Tongue (tissue), 1 donor: ENCODE measurements at regions not wholly inside any gene's neighbourhood (a gene's known extent, or its start where the extent isn't known, plus 50 kb on each side); places are given as distances from the start of the nearest gene placed in this dataset.

Experiments used
- DNase-seq: peaks from one replicate; pipeline ENCODE4 v3.0.0-alpha.2; 2015

DNA sequence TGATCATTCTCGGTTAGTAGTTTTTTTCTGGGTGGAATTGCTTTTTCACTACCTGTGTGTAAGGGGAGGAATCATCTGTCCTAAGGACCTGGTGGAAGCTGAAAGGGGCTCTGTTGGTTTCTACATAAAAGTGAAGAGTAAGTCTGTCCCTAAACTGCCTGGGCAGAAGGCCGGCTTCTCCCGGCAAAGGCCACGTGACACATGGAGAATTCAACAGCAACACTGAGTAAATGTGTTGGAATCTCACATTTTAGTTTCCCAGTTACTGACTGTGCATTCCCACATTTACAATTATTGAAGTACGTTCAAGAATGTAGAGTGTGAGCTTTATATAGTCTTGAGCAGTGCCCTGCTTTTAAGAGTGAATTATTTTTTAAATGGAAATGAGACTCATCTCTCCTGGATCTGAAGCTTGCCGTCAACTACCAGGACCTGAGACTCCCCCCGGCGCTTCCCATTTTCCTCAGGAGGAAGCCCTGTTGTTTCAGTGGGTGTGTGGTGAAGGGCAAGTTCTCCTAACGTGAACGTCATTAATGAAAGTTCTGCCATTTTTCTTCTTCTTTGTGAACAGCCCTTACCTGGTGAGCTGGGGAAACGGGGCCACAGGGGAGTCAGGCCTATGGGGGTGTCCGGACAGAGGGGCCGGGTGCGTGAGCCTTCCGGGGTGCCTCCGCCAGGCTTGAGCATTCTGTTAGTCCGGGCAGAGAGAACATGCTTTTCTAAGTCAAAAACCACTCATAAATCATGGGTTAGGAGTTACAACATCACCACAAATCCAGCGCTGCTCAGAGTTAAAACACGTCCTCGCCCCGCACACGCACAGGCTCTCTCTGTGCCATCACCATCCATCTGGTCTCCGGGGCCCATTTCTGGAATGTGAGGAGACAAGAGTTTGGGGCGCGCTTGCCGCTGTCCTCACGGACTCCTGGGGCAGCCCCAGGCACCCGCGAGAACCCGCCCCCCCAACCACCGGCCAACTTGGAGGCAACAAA is 56.6 kb upstream of the SMOC2 start:
- no peak for DNase-seq

DNA sequence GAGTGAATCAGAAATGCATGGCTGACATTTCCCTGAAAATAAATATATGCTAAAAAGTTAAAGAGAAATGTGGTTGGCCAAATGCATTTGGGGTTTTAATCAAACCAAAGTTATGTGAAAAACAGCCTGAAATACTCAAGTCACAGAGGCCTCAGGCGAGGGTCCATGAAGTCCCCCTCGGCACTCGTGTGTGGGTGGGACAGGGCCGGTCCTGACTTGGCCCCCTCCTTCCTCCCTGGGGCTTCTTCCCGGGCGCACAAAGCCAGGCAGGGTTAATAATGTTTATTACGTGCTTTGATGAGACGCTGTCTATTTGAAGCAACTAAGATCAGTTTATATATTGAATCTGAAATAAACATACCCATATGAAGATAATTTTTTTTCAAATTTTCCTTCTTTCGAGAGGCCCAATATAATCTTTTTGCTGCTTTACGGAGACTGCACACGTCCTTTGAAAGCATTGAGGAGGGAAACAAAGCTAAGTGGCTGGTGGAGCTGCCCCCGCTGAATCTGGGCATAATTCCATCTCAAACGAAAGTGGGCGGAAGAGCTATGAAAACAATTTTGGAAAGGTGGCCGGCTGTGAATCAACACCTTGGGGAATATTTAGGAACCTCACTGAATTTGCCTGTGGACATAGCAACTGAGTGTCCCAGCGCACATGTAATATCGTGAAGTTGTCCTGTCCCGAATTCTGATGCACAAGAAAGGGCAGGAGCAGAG is 55.8 kb upstream of the SMOC2 start:
- no peak for DNase-seq

DNA sequence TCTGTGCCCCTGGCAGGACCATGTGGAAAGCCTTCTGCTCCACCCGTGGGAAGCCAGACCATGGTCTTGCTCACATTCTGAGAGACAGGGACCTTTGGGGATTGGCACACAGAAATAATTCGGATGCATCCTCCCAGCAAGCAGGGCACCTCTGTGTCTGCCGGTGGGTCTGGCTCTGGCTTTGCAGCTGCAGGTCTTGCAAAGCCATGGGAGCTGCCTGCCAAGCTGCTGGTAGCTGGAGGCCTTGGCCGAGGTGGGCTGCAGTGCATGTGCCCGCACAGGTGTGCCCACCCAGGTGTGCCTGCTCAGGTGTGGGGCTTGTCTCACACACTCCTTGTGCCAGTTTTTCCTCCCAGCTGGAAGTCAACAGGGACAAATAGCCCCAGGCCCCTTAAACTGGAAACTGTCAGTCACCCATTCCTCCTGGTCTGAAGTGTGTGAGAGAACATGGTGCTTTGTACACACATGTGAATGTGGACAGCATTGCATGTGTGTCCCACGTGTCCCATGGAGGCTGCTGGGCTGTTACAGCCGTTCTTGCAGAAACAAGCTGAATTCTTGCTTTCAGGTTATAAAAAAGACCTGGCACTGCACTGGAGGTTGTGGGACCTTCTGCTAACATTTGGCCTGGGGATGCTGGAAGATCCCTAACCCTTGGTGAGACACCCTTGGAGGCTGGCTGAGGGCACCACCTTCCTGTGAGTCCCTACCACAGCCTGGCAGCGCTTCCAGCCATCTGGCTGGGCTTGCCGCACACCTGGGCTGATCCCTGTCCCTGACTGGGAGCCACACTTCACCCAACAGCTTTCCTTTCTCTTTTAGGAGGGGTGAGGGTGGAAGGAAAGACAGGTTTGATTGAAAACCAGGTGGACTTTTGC is 54.9 kb upstream of the SMOC2 start:
- DNase-seq, result no peak

DNA sequence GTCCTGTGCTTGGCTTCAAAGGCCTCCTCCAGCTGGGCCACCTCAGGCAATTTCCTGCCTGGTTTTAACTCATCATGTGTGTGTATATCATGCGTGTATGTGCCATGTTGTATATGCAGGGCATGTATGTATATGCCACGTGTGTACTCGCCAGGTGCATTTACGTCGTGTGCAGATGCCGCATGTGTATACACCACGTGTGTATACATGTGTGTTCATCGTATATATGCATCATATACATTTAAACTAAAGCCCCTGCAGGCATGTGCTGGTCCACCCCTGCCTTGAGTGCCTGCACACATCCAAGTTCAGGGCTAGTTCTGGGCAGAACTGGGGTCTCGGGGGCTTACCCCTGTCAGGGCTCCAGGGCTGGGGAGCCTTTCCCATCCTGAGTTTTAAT is 54.0 kb upstream of the SMOC2 start:
- DNase-seq, result no peak

DNA sequence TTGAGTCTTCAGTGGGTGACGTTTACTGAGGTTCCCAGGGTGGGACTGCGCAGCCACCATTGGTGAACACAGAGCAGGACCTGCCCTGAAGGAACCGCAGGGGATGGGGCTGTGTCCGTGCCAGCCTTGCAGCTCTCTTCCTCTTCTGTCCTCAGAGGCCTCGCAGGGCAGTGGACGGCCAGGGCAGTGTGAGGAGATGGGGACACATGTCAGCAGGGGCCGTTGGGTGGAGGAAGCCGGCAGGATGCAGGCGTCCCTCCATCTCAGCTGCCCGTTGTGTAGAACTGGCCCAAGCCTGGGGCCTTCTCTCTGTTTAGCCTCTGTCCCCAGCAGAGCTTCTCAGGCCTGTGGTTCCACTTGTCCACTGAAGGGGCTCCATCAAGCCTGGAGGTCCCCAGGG is 53.6 kb upstream of the SMOC2 start:
- DNase-seq, result no peak

DNA sequence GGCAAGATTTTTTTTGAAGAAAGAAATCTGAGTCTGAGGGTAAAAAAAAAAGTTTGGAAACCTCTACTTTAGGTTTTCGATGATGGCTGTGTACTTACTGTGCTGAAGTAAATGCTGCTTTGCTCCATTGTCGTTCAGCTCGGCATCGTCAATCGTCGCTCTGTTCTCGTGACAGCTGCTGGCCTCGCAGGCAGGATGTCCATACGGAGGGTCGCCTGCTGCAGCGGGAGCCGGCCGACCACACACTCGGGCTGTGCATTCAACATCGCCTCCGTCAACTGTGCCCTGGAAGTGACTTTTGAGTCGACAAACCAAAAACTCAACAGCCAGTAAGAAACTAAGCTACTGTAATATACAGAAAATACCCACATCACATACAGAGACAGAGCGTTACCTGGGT is 53.1 kb upstream of the SMOC2 start:
- no peak for DNase-seq

DNA sequence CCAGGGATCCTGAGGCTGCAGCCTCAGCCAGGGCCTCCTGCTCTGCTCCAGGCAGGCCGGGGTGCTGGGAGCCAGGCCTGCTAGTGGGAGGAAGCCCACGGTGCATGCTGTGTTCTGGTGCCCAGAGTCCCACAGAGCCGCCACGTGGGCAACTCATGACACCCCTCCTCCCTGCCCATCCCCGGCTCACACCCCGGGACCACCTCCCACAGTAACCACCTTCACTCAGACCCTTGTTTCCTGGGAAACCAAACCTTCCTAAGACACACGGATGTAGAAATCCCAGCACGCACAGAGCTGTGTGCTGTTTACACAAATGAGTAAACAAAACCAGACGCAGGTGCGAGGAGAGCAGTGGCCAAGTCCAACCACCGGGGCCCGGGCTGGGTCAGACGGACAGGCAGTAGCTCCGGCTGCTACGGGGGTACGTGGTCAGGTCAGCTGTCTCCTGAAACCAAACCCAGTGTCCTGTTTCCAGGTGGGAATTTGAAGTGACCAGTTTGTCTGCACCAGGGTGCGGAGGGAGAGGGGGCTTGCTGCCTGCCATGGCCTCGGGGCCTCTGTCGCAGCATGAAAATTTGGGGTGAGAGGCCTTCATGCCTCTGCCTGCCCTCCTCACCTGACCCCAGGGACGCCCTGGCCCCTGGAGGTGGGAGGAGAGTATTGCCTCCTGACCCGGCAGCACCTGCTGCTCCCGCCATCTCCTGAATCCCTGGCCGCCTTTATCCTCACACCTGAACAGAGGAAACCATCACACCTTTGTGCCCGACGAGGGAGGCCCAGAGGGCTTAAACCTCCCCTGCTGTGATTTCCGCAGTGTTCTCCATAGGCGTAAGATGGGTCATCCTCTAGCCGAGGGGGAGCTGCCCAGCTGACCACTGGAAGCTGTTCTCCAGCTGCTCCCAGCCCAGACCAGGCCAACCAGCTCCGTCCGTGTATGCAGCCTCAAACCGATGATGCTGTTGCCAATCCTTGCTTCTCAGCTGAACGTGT is 52.0 kb upstream of the SMOC2 start:
- peak; percentile 70 for DNase-seq

DNA sequence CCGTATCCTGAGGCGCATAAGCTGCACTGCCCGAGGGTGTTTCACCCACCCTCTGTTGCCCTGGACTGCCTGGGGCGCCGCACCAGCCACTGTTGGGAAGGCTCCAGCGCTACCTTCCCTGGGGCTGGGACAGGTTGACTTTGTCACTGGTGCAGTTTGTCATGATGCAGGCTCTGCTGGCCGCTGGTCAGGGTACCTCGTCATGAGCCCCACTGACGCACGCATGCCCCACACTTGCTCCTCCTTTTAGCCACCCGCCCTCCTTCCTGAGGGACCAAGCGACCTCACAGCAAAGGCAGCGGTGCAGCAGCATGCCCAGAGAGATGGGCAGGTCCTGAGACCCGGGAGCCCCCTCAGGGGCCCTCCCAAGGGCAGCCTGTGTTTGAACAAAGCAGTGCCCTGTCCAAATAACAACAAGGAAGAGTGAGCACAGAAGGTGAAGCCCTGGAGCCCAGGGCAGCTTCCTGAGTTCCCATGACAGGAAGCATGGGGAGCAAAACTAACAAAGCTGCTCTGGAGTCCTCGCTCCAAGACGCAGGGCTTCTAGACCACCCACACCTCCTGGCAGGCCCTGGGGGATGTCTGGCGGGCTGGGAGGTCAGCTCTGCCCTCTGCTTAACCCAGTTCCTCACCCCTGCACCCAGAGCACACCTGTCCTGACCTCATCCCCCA is 50.1 kb upstream of the SMOC2 start:
- no peak for DNase-seq
